ENCODE measurements at regions not wholly inside any gene's neighbourhood (a gene's known extent, or its start where the extent isn't known, plus 50 kb on each side); places are given as distances from the start of the nearest gene placed in this dataset.

DNA sequence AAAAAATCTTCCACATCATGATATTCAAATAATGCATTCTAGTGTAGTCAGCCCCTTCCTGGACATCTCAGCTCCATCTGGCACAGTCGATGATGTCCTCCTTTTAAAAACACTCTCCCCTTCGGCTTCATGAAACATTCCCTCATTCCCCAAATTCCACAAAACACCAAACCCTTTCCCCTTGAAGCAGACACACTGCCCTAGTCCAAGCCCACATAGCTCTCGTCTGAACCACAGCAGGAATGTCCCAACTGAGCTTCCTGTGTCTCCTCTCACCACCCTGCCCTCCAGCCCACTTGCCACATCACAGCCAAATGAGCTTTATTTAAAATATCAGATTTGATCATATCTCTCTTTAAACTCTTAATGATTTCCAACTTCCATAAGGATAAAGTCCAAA lies 106.4 kb upstream of the CARMIL1 start:
- TF ChIP-seq, protein P1, sequence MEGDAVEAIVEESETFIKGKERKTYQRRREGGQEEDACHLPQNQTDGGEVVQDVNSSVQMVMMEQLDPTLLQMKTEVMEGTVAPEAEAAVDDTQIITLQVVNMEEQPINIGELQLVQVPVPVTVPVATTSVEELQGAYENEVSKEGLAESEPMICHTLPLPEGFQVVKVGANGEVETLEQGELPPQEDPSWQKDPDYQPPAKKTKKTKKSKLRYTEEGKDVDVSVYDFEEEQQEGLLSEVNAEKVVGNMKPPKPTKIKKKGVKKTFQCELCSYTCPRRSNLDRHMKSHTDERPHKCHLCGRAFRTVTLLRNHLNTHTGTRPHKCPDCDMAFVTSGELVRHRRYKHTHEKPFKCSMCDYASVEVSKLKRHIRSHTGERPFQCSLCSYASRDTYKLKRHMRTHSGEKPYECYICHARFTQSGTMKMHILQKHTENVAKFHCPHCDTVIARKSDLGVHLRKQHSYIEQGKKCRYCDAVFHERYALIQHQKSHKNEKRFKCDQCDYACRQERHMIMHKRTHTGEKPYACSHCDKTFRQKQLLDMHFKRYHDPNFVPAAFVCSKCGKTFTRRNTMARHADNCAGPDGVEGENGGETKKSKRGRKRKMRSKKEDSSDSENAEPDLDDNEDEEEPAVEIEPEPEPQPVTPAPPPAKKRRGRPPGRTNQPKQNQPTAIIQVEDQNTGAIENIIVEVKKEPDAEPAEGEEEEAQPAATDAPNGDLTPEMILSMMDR (IDR thresholded peaks at IDR 0.05; ENCODE audit: borderline replicate concordance): no peak
- Histone ChIP-seq H3K27me3 (ENCODE audit: low read depth) (no peaks in the 10 kb centered on the region), H3K36me3 (no peaks in the 10 kb centered on the region), H3K9me3 (replicated peaks) (no peaks in the 10 kb centered on the region), H3K4me3 (no peak overlapping the region), H3K27ac (replicated peaks) (no peak overlapping the region), H3K4me1 (peaks cover 5% of the 10 kb centered on the region)
- intact Hi-C loops (cut with micrococcal nuclease): no loop called here
- no peak for DNase-seq

DNA sequence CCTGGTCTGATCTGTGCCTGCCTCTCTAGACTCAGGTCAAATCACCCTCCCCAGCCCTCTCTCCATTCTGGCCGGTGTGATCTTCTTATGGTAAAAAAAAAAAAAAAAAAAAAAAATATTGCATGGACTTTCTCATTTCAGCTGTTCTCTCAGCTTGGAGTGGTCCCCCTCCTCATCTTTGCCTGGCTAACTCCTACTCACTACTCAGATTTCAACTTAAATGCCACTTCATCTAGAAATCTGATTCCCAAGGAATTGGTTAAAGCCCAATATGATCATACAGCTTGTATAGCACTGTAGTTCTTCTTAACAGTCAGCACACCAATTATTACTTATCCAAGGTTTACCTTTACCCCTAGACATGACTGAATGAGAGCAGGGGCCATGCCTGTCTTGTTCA lies 105.9 kb upstream of the CARMIL1 start:
- peaks cover 8% of the 10 kb centered on the region for H3K4me1 ChIP-seq
- intact Hi-C loops (cut with micrococcal nuclease): no loop called here

DNA sequence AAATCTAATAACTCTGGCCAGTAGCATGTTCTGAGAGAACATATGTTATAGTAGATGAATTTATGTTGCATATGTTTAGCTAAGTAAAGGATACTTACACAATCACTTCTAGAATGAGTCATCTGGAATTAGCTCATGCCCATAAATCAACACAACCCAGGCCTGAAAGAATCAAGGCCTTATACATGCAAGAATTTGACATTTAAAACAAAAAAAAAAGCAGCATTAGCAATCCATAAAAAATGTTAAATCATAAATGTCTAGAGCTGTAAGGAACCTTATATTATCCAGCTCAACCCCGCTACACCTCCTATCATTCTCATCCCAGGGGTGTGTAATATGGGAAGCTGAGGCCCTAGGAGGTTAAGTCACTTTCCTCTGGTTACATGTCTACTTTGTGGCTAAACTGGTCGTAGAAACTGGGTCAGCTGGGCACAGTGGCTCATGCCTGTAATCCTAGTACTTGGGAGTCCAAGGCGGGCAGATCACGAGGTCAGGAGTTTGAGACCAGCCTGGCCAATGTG lies 105.2 kb upstream of the CARMIL1 start:
- no peaks in the 10 kb centered on the region for H3K9me3 ChIP-seq (replicated peaks)
- no peaks in the 10 kb centered on the region for H3K27me3 ChIP-seq (ENCODE audit: low read depth)
- H3K4me1 ChIP-seq: peaks cover 16% of the 10 kb centered on the region
- intact Hi-C loops (cut with micrococcal nuclease): no loop called here
- H3K36me3 ChIP-seq: no peaks in the 10 kb centered on the region
- no peak overlapping the region for H3K4me3 ChIP-seq
- TF ChIP-seq, protein P1 (IDR thresholded peaks at IDR 0.05; ENCODE audit: borderline replicate concordance): no peak
- no peak overlapping the region for H3K27ac ChIP-seq (replicated peaks)
- no peak for DNase-seq

More for the DNA sequence above, 105.9 kb upstream of the CARMIL1 start:
- Histone ChIP-seq H3K36me3 (no peaks in the 10 kb centered on the region), H3K27me3 (ENCODE audit: low read depth) (no peaks in the 10 kb centered on the region), H3K4me3 (no peak overlapping the region), H3K27ac (replicated peaks) (no peak overlapping the region), H3K9me3 (replicated peaks) (no peaks in the 10 kb centered on the region)
- TF ChIP-seq, protein P1 (IDR thresholded peaks at IDR 0.05; ENCODE audit: borderline replicate concordance): no peak
- no peak for DNase-seq

DNA sequence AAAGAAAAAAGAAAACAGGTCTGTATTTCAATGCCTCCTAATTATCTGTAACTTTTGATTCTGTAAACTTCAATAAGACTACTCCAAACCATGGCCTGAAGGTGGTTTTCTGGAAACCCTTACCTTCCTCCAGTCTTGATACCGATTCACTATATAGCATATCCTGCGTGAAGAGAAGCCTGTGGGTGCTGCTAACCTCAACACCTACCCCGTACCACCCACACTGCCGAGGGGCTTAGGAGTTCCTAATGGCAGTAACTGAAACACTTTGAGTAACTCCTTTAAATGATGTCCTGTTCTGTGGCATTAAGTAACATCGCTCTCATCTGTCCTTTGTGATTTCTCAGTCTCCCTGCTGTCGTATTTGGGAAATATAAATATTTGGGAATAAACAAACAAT lies 104.5 kb upstream of the CARMIL1 start:
- Histone ChIP-seq H3K36me3 (no peaks in the 10 kb centered on the region), H3K27me3 (ENCODE audit: low read depth) (no peaks in the 10 kb centered on the region), H3K9me3 (replicated peaks) (no peaks in the 10 kb centered on the region), H3K27ac (replicated peaks) (peak overlapping the region; percentile 57), H3K4me1 (peaks cover 19% of the 10 kb centered on the region), H3K4me3 (no peak overlapping the region)
- TF ChIP-seq, protein P1 (IDR thresholded peaks at IDR 0.05; ENCODE audit: borderline replicate concordance): no peak
- no peak for DNase-seq
- intact Hi-C loops (cut with micrococcal nuclease): no loop called here

DNA sequence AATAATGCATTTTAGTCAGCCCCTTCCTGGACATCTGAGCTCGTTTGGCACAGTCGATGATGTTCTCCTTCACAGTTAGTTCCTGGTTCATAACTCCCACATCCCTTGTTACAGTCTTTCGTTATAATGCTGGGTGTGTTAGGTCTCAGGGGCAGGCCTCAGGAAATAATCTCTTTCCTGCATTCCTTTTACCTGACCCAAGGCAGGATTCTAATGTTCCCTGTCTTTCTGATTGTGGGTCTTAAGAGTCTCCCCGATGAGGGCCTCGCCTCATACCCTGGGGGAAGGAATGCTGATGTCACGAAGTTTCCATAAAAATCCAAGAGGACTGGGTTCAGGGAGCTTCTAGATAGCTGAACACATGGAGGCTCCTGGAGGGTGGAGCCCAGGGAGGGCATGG lies 104.0 kb upstream of the CARMIL1 start:
- TF ChIP-seq, protein P1 (IDR thresholded peaks at IDR 0.05; ENCODE audit: borderline replicate concordance): no peak
- Histone ChIP-seq H3K4me1 (peaks cover 19% of the 10 kb centered on the region), H3K4me3 (no peak overlapping the region), H3K27ac (replicated peaks) (peak overlapping the region; percentile 57), H3K27me3 (ENCODE audit: low read depth) (no peaks in the 10 kb centered on the region), H3K36me3 (no peaks in the 10 kb centered on the region), H3K9me3 (replicated peaks) (no peaks in the 10 kb centered on the region)
- intact Hi-C loops (cut with micrococcal nuclease): no loop called here
- no peak for DNase-seq

All from left ventricle myocardium inferior (tissue), 1 donor.